ENCODE measurements at regions not wholly inside any gene's neighbourhood (a gene's known extent, or its start where the extent isn't known, plus 50 kb on each side); places are given as distances from the start of the nearest gene placed in this dataset.

GRCh38 chrX:12013211-12013618 is 125.1 kb upstream of the FRMPD4 start:
- TF ChIP-seq CTCF (conservative IDR thresholded peaks at IDR 0.05; ENCODE audit: control insufficient read depth, insufficient read depth, low read depth, low read length), result no peak
- peak; percentile 54 for DNase-seq (ENCODE audit: low read depth)
- no peak overlapping the region for H3K4me3 ChIP-seq (ENCODE audit: control insufficient read depth, low read depth, low read length)

- H3K4me3 ChIP-seq (ENCODE audit: control insufficient read depth, low read depth, low read length), result no peak overlapping the region
- no peak for DNase-seq (ENCODE audit: low read depth)
- no peak for TF ChIP-seq CTCF (conservative IDR thresholded peaks at IDR 0.05; ENCODE audit: control insufficient read depth, insufficient read depth, low read depth, low read length)
Measured at GRCh38 chrX:12021698-12022097, 116.6 kb upstream of the FRMPD4 start.

- DNase-seq (ENCODE audit: low read depth), result no peak
- TF ChIP-seq CTCF (conservative IDR thresholded peaks at IDR 0.05; ENCODE audit: control insufficient read depth, insufficient read depth, low read depth, low read length), result no peak
- no peak overlapping the region for H3K4me3 ChIP-seq (ENCODE audit: control insufficient read depth, low read depth, low read length)
Measured at GRCh38 chrX:12026481-12026880, 111.8 kb upstream of the FRMPD4 start.

- no peak for TF ChIP-seq CTCF (conservative IDR thresholded peaks at IDR 0.05; ENCODE audit: control insufficient read depth, insufficient read depth, low read depth, low read length)
- DNase-seq (ENCODE audit: low read depth), result no peak
- no peak overlapping the region for H3K4me3 ChIP-seq (ENCODE audit: control insufficient read depth, low read depth, low read length)
Measured at GRCh38 chrX:12032082-12032481, 106.2 kb upstream of the FRMPD4 start.

GRCh38 chrX:12034741-12035140 is 103.5 kb upstream of the FRMPD4 start:
- no peak for TF ChIP-seq CTCF (conservative IDR thresholded peaks at IDR 0.05; ENCODE audit: control insufficient read depth, insufficient read depth, low read depth, low read length)
- no peak for DNase-seq (ENCODE audit: low read depth)
- H3K4me3 ChIP-seq (ENCODE audit: control insufficient read depth, low read depth, low read length), result no peak overlapping the region

- DNase-seq (ENCODE audit: low read depth), result no peak
- H3K4me3 ChIP-seq (ENCODE audit: control insufficient read depth, low read depth, low read length), result no peak overlapping the region
- TF ChIP-seq CTCF (conservative IDR thresholded peaks at IDR 0.05; ENCODE audit: control insufficient read depth, insufficient read depth, low read depth, low read length), result no peak
Measured at GRCh38 chrX:12042615-12043014, 95.7 kb upstream of the FRMPD4 start.

- H3K4me3 ChIP-seq (ENCODE audit: control insufficient read depth, low read depth, low read length), result no peak overlapping the region
- no peak for DNase-seq (ENCODE audit: low read depth)
- no peak for TF ChIP-seq CTCF (conservative IDR thresholded peaks at IDR 0.05; ENCODE audit: control insufficient read depth, insufficient read depth, low read depth, low read length)
Measured at GRCh38 chrX:12052109-12052508, 86.2 kb upstream of the FRMPD4 start.
